ENCODE measurements at regions not wholly inside any gene's neighbourhood (a gene's known extent, or its start where the extent isn't known, plus 50 kb on each side); places are given as distances from the start of the nearest gene placed in this dataset.

DNA sequence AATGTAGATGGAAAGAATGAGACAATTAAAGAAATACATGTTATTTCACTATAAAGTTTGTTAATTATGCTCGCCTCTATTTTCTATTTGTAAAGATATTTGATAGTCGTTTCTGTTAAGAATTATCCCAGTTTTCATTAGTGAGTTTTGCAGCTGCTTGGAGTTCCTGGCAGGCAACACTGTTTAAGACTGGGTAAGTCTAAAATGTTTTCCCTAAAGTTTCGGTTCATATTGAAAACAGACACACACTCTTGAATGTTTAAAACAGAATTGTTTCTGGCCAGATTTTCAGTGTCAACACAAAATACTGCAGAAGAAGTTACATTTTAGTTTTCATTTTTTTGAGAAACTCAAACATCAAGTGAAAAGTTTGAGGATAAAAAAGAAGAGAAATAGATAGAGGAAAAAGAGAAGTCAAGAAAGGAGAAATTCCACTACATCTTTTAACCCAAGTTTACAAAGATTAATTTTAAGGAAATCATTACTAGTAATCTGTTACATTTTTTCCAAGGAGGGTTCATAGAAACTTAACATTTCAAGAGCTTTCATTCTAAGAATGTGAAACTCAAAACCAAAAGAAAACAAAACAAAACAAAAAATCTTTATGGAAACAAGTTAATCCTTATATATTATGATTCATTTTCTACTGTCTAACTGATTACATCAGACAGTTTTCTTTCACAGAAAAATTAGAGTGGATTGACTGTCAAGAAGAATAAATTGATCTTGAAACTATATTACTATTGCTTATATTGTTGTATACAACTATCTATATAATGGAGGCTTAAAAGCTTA lies 305.5 kb downstream of the FAT4 start:
- Histone ChIP-seq H3K36me3 (replicated peaks in 1 of 2; ENCODE audit: control extremely low read depth in 1 of 2, control insufficient read depth in 1 of 2, extremely low read depth in 1 of 2, insufficient read depth in 2 of 2, low read length in 1 of 2) (no peaks in the 10 kb centered on the region), H3K4me2 (replicated peaks; ENCODE audit: low read depth, low read length, poor library complexity, severe bottlenecking) (no peak overlapping the region), H3K79me2 (ENCODE audit: control insufficient read depth, insufficient read depth, low read length) (no peaks in the 10 kb centered on the region), H3K9ac (ENCODE audit: low read length) (no peak overlapping the region), H2AFZ (ENCODE audit: insufficient read depth, low read depth, low read length, poor library complexity, severe bottlenecking) (no peak overlapping the region), H4K20me1 (ENCODE audit: control insufficient read depth, insufficient read depth, low read length, poor library complexity, severe bottlenecking) (no peaks in the 10 kb centered on the region), H3K27ac (ENCODE audit: low read length in 2 of 2) (no peak overlapping the region), H3K27me3 (replicated peaks in 1 of 4; ENCODE audit: control extremely low read depth in 1 of 4, control insufficient read depth in 3 of 4, insufficient read depth in 4 of 4, low read length in 3 of 4) (no peaks in the 10 kb centered on the region), H3K4me3 (ENCODE audit: control extremely low read depth in 1 of 5, extremely low read depth in 1 of 5, insufficient read depth in 1 of 5, low read depth in 2 of 5, low read length in 4 of 5) (no peak overlapping the region), H3K4me1 (ENCODE audit: control insufficient read depth in 2 of 2, insufficient read depth in 2 of 2, low read length in 2 of 2) (no peaks in the 10 kb centered on the region), H3K9me3 (ENCODE audit: control extremely low read depth in 1 of 3, control insufficient read depth in 2 of 3, insufficient read depth in 1 of 3, low read length in 2 of 3) (peaks cover 0 to 1% (median 0%) of the 10 kb centered on the region in 3 donors)
- ChIA-PET CTCF (no interaction called here), POLR2A (no interaction called here)
- Mint-ChIP-seq H3K27me3 (no peaks in the 10 kb centered on the region), H3K4me3 (no peak overlapping the region), H3K4me1 (no peaks in the 10 kb centered on the region), H3K27ac (no peak overlapping the region), H3K9me3 (ENCODE audit: insufficient read depth) (peaks cover 7% of the 10 kb centered on the region)
- ATAC-seq (ENCODE audit: low read depth), result no peak
- intact Hi-C loops (cut with micrococcal nuclease), result no loop called here
- TF ChIP-seq, protein P1, sequence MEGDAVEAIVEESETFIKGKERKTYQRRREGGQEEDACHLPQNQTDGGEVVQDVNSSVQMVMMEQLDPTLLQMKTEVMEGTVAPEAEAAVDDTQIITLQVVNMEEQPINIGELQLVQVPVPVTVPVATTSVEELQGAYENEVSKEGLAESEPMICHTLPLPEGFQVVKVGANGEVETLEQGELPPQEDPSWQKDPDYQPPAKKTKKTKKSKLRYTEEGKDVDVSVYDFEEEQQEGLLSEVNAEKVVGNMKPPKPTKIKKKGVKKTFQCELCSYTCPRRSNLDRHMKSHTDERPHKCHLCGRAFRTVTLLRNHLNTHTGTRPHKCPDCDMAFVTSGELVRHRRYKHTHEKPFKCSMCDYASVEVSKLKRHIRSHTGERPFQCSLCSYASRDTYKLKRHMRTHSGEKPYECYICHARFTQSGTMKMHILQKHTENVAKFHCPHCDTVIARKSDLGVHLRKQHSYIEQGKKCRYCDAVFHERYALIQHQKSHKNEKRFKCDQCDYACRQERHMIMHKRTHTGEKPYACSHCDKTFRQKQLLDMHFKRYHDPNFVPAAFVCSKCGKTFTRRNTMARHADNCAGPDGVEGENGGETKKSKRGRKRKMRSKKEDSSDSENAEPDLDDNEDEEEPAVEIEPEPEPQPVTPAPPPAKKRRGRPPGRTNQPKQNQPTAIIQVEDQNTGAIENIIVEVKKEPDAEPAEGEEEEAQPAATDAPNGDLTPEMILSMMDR (IDR thresholded peaks at IDR 0.05), result no peak
- TF ChIP-seq EZH2 (IDR thresholded peaks at IDR 0.05; ENCODE audit: borderline replicate concordance, insufficient read depth, low read depth, low read length, poor library complexity, severe bottlenecking), result no peak
- no peak for DNase-seq
- no CpG with 5 or more reads among the region's 3 CpGs for WGBS (ENCODE audit: insufficient coverage)

DNA sequence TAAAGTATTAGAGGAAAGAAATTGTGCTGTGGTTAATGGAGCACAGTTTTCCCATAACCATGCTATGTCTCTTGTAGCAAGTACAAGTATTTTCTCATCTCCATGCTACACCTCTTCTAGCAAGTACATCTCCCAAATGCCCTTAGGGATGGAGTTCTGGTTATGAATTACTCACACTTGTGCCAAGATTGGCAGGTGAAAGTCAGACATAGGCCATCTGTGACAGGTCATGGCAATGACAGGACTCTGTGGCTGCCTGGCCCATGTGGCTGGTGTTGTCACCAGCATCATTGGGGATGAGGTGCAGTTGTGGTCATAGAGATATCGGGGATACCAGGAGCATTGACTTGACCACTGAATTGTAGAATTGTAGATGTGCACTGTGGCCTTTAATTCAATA lies 310.2 kb downstream of the FAT4 start:
- no peak for DNase-seq
- H3K27ac ChIP-seq (ENCODE audit: low read length in 2 of 2), result no peak overlapping the region
- no peak for ATAC-seq (ENCODE audit: low read depth)
- H3K4me2 ChIP-seq (replicated peaks; ENCODE audit: low read depth, low read length, poor library complexity, severe bottlenecking), result no peak overlapping the region
- CTCF ChIA-PET, result no interaction called here
- Mint-ChIP-seq H3K4me3 (no peak overlapping the region), H3K4me1 (no peaks in the 10 kb centered on the region), H3K27me3 (no peaks in the 10 kb centered on the region), H3K9me3 (ENCODE audit: insufficient read depth) (peaks cover 4% of the 10 kb centered on the region), H3K27ac (no peak overlapping the region)
- 100% methylated on average over 1 of the region's 1 CpG for WGBS (ENCODE audit: insufficient coverage)
- no peak overlapping the region for H3K4me3 ChIP-seq (ENCODE audit: control extremely low read depth in 1 of 5, extremely low read depth in 1 of 5, insufficient read depth in 1 of 5, low read depth in 2 of 5, low read length in 4 of 5)
- intact Hi-C loops (cut with micrococcal nuclease), result no loop called here
- no peak overlapping the region for H2AFZ ChIP-seq (ENCODE audit: insufficient read depth, low read depth, low read length, poor library complexity, severe bottlenecking)
- H3K4me1 ChIP-seq (ENCODE audit: control insufficient read depth in 2 of 2, insufficient read depth in 2 of 2, low read length in 2 of 2), result no peaks in the 10 kb centered on the region
- no peaks in the 10 kb centered on the region for H3K79me2 ChIP-seq (ENCODE audit: control insufficient read depth, insufficient read depth, low read length)
- H4K20me1 ChIP-seq (ENCODE audit: control insufficient read depth, insufficient read depth, low read length, poor library complexity, severe bottlenecking), result no peaks in the 10 kb centered on the region
- H3K9me3 ChIP-seq (ENCODE audit: control extremely low read depth in 1 of 3, control insufficient read depth in 2 of 3, insufficient read depth in 1 of 3, low read length in 2 of 3), result peaks cover 0 to 1% (median 0%) of the 10 kb centered on the region in 3 donors
- no peak overlapping the region for H3K9ac ChIP-seq (ENCODE audit: low read length)
- no peaks in the 10 kb centered on the region for H3K36me3 ChIP-seq (replicated peaks in 1 of 2; ENCODE audit: control extremely low read depth in 1 of 2, control insufficient read depth in 1 of 2, extremely low read depth in 1 of 2, insufficient read depth in 2 of 2, low read length in 1 of 2)
- H3K27me3 ChIP-seq (replicated peaks in 1 of 4; ENCODE audit: control extremely low read depth in 1 of 4, control insufficient read depth in 3 of 4, insufficient read depth in 4 of 4, low read length in 3 of 4), result no peaks in the 10 kb centered on the region
- POLR2A ChIA-PET, result no interaction called here
- TF ChIP-seq EZH2 (IDR thresholded peaks at IDR 0.05; ENCODE audit: borderline replicate concordance, insufficient read depth, low read depth, low read length, poor library complexity, severe bottlenecking), result no peak
- TF ChIP-seq, protein P1 (IDR thresholded peaks at IDR 0.05), result no peak

All from B cell (primary cell).